CD4-positive, alpha-beta T cell treated with Interleukin-21 for 1 hour (primary cell): ENCODE measurements at regions not wholly inside any gene's neighbourhood (a gene's known extent, or its start where the extent isn't known, plus 50 kb on each side); places are given as distances from the start of the nearest gene placed in this dataset.
"Not testable (repeated sequence)": the region's sequence is repeated elsewhere in the genome, so short reads cannot be mapped to it uniquely, and the experiment has no call there.

Source experiments
- DNase-seq: peaks from one replicate; pipeline ENCODE4 v3.0.0-alpha.2; 2020

DNA sequence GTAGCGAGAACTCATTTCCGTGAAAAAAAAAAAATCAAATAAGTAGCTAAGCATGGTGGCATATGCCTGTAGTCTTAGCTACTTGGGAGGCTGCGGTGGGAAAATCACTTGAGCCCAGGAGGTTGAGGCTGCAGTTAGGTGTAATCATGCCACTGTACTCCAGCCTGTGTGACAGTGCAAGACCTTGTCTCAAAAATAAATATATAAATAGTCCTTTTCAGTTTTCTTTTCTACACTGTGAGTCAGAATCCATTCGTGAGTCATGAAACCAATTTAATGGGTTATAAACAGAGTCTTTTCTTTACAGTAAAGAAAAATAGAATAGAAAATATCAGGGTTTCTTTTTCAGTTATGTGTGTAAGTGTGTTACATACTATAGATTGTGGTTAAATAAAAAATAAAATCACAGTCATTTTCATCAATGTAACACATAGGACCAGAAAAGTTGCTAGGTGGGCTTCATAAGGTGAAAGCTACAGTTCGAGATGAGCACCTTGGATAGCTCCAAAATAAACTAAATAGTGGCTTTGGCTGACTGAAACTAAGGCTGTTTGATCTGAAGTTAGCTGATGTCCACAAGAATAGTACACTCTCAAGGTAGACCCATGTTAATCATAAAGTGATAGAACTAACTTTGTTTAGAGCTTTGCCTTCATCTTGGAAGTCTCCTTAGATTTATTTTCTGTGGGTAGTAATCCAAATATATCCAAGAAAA, 781.1 kb downstream of the GATA3 start:
- DNase-seq, result no peak

DNA sequence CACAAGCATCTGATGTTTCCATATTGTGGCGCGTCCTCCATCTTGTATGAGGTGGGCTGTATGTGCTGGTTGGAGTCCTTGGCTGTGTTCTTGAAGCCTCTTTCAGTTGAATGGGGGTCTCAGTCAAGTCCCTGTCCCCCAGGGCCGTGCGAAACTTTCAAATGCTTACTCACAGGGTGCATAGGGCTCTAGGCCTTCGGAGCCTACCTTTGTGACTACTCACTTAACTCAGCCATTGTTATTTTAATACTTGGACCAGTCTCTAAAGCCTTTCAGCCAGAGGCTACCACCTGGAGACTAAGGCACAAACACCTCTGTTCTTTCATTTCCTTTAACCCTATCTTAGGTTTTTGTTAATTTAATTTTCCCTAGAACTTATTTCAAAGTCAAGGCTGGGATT, 785.9 kb downstream of the GATA3 start:
- DNase-seq, result no peak

DNA sequence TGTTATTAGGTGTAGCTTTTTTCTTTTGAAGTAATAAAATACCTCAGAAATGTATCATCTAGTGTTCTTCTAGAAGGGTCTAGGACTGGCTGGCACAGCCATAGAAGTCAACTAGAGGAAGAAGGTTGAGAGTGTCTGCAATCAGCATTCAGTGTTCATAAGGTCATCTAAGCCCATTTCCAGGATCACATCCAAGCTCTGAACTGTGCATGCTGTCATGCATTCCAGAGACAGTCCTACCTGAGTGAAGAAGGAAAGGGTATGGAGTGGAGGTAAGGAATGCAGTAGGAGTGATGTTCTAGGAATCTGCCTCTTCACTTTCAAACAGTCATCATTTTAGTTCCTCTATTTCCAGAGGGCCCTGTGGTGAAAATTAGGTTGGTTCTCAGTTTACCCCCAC, 789.7 kb downstream of the GATA3 start:
- no peak for DNase-seq

- no peak for DNase-seq
Measured at GRCh38 chr10:8852546-8852945, 798.1 kb downstream of the GATA3 start.

GRCh38 chr10:8853048-8853447, 798.6 kb downstream of the GATA3 start:
- DNase-seq, result no peak

GRCh38 chr10:8868924-8869323, 814.4 kb downstream of the GATA3 start:
- DNase-seq, result not testable (repeated sequence)

DNA sequence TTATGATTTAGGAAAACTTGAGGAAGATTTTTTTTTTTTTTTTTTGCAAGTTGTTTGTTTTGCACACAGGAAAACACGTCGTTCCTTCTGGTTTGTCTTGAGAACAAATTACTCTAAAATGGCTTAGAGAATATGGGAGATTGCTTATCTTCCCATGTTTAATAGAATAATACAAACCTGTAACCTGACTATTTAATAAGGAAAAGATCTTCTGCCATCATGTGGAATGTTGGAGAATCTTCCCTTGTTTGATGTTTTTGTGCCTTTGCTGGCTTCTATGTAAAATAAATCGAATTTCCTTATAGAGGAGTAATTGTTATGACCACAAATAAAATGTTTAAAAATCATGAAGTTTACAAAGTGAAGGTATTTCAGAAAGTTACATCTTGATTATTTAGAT, 818.8 kb downstream of the GATA3 start:
- DNase-seq, result no peak

DNA sequence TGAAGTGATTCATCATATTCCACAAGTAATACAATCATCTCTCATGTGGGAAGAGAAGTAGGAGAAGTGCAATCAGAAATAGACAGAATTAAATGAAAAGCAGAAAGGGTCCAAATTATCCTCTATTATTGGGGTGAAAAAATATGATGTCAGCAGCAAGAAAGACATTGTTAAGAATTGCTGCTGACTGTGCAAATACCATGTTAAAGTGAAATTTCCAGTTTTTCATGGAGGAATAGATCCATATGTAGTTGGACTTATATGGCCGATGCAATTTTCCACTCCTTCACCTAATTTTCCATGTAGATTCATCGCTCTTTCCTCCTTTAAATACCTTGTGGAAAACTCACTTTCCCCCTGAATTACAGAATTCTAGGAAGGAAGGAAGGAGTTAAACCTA, 819.8 kb downstream of the GATA3 start:
- no peak for DNase-seq

- DNase-seq, result no peak
Measured at GRCh38 chr10:8874972-8875371, 820.5 kb downstream of the GATA3 start.

GRCh38 chr10:8876171-8876570, 821.7 kb downstream of the GATA3 start:
- DNase-seq, result no peak

GRCh38 chr10:8889538-8889937, 835.0 kb downstream of the GATA3 start:
- no peak for DNase-seq

DNA sequence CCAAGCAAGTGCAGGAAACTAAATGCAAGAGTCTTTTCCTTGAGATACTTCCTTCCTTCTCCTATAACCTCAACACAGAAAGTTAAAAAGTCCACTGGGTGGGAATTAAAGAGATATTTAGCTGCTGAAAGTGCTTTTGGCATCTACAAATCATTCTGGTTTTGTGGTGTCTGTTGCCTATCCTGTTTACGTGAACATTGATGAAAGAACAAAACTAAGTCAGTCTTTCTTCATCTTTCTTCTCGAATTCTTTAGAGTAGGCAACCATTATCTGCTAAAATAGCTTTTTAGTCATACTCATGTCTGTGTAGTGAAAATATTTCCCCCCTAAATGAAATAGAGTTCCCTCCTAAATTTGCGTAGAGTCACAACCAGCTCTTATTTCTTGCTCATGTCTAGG, 838.6 kb downstream of the GATA3 start:
- DNase-seq, result no peak

DNA sequence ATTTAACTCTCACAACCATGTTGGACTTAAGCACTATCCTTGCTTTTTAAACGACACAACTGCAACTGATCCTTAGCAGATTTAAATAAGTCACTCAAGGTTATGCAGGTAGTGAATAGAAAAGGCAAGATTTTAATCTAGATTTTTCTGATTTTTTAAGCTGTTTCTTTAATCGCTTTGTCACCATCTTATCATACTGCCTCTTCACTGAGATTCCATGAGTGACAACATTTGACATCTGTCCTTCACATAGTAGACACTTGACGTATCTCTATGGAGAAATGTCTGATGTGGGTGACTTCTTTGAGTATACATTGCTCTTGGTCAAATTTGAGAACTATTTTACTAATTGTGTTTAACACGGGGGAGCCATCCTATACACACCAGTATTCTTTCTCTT, 839.7 kb downstream of the GATA3 start:
- DNase-seq, result no peak

GRCh38 chr10:8897769-8898168, 843.3 kb downstream of the GATA3 start:
- DNase-seq, result peak; percentile 22

DNA sequence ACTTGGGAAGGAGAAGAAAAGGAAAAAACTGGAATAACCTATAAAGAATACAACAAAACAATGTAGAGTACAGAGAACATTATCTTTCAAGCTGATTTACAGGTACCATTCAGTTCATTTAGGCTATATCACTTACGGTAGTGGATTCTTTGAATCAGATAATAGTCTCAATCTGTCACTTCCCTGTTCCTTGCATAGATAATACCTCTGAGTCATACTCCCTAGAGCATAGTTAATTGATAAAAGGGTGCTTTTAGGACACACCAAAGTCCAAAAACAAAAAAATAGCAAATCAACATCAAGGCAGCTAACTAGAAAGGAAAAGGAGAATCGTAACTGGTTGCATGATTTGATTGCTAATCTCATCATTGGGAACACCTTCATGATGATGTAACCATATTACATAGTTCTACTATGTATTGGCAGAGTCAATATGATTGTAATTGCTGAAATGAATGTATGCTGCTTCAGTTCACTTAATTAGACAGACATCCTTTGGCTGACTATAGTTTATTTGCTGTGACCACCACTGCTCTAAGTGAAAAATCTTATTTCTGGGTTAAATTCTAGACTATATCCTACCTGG, 844.4 kb downstream of the GATA3 start:
- peak; percentile 41 for DNase-seq

- DNase-seq, result no peak
Measured at GRCh38 chr10:8902926-8903325, 848.4 kb downstream of the GATA3 start.

DNA sequence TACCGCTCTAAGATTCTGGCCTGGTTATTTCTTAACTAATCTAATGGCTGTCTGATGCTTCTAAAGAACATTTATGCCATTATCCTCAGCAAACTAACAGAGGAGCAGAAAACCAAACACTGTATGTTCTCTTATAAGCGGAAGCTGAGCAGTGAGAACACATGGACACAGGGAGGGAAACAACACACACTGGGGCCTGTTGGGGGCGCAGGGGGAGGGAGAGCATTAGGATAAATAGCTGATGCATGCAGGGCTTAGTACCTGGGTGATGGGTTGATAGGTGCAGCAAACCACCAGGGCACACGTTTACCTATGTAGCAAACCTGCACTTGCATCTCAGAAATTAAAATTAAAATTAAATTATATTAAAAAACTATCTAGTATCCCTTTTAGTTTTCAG, 853.5 kb downstream of the GATA3 start:
- no peak for DNase-seq

DNA sequence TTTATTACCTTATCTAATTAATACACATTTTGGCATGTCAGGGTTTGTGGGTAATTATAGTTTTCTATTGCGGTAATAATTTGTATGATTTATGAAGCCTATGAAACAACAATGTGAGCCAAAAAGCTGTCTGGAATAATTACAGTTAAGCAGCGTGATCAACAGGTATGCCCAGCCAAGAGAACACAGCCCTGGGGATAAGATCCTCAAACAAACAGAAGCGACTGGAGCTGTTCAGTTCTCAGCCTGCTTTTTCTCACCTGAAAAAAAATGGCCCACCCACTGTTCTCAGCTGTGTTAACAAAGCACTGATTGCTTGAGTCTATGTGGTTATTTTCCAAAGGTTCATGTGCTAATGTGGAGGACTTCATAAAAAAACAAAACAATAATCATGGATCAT, 855.8 kb downstream of the GATA3 start:
- no peak for DNase-seq

GRCh38 chr10:8911032-8911431, 856.5 kb downstream of the GATA3 start:
- DNase-seq, result no peak

DNA sequence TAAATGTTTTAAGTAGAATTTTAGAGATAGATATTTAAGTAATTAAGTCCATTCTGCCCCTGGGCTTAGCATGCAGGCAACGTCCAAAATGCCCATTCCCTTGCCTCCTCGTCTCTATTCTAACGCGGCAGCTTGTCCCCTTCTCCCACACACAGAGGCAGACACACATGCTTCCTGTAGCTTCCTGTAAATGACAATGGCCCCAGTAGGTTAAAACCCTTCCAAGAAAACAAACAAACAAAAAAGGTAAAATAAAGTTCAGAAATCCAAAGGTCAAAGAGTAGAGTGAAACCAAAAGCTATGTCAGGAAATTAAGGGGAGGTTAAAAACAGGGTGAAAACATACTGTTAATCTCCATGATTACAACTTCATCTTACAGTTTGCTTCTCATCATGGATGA, 857.6 kb downstream of the GATA3 start:
- no peak for DNase-seq

- no peak for DNase-seq
Measured at GRCh38 chr10:8913720-8914119, 859.2 kb downstream of the GATA3 start.

DNA sequence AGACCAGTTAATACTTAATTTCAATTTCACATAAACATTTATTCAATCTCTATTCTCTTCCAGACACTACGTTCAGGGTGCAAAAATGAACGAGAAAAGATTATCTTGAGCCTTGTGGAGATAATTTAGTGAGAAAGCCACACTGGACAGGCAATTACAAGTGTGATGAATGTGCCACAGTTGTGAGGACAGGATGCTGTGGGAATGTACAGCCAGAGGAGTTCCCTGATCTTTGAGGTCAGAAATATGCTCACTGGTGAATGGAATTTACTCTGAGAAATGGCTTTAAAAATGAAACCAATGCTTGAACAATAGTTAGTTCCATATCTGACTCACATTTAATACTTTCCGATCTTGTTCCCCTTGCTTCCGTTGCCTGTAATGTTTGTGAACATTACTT, 864.8 kb downstream of the GATA3 start:
- DNase-seq, result no peak

DNA sequence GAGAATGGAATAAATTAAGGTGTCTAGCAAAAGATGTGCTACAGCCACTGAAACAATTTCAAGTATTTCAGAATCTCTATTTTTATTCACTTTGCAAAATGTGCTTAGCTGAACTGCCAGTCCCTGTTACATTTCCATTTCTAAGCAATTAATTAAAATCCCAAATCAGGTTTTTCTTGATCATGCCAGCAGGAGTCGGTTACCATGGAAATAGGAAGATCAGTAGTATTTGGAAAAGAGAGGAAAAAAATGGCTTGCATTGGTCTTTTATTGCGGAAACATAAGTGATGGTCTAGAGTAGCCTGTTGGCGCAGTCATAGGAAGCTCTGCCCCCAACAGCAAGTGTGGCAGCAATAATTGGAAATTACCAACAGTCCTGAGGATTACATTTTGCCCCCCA, 867.1 kb downstream of the GATA3 start:
- no peak for DNase-seq

GRCh38 chr10:8923096-8923495, 868.6 kb downstream of the GATA3 start:
- DNase-seq, result no peak

- no peak for DNase-seq
Measured at GRCh38 chr10:8927705-8928104, 873.2 kb downstream of the GATA3 start.
